Chondrocyte (in vitro differentiated cells): ENCODE measurements at regions not wholly inside any gene's neighbourhood (a gene's known extent, or its start where the extent isn't known, plus 50 kb on each side); places are given as distances from the start of the nearest gene placed in this dataset.
A peak's percentile ranks its signal among the peaks of the same experiment; 100 is the strongest.

Source experiments
- DNase-seq: peaks from one replicate; pipeline ENCODE4 v3.0.0; 2021; ENCODE audit warnings: mixed read lengths, low spot score
- H3K27ac Mint-ChIP-seq: one replicate; pipeline ENCODE4 v1.8.0; 2021; ENCODE audit warnings: mild to moderate bottlenecking, moderate library complexity, mixed read lengths; ENCODE audit not compliant: unreplicated experiment
- H3K27me3 Mint-ChIP-seq: 2 replicates; pipeline ENCODE4 v1.8.0; 2021; ENCODE audit warnings: low read depth, mixed read lengths
- H3K36me3 Mint-ChIP-seq: 2 replicates; pipeline ENCODE4 v1.8.0; 2021; ENCODE audit warnings: low read depth, mixed read lengths
- H3K4me1 Mint-ChIP-seq: 2 replicates; pipeline ENCODE4 v1.8.0; 2021; ENCODE audit warnings: low read depth, mild to moderate bottlenecking, mixed read lengths
- H3K4me3 Mint-ChIP-seq: one replicate; pipeline ENCODE4 v1.8.0; 2021; ENCODE audit warnings: mild to moderate bottlenecking, moderate library complexity, mixed read lengths; ENCODE audit not compliant: unreplicated experiment
- H3K9me3 Mint-ChIP-seq: 2 replicates; pipeline ENCODE4 v1.8.0; 2021; ENCODE audit warnings: low read depth, mixed read lengths
- CTCF ChIP-seq: fragments of 200-600 bp; sonication (generic); IDR thresholded peaks from 2 replicates; pipeline ENCODE4 v1.5.0; 2021; ENCODE audit warnings: antibody characterized with exemption, mild to moderate bottlenecking, moderate library complexity

GRCh38 chr2:217688494-217688893, 314.3 kb downstream of the TNS1 start:
- H3K9me3 Mint-ChIP-seq: no peaks in the 10 kb centered on the region

GRCh38 chr2:217687771-217688170, 315.0 kb downstream of the TNS1 start:
- peaks cover 70% of the 10 kb centered on the region for H3K4me1 Mint-ChIP-seq
- H3K36me3 Mint-ChIP-seq: peaks cover 1% of the 10 kb centered on the region
- no peak for TF ChIP-seq CTCF
- no peak for DNase-seq
- H3K27me3 Mint-ChIP-seq: no peaks in the 10 kb centered on the region
- H3K4me3 Mint-ChIP-seq: no peak overlapping the region
- peak overlapping the region; percentile 19 for H3K27ac Mint-ChIP-seq
- H3K9me3 Mint-ChIP-seq: no peaks in the 10 kb centered on the region

More at GRCh38 chr2:217688494-217688893, 314.3 kb downstream of the TNS1 start:
- Mint-ChIP-seq H3K4me3 (no peak overlapping the region), H3K4me1 (peaks cover 69% of the 10 kb centered on the region), H3K36me3 (peaks cover 1% of the 10 kb centered on the region), H3K27me3 (no peaks in the 10 kb centered on the region), H3K27ac (peak overlapping the region; percentile 19)
- no peak for DNase-seq
- no peak for TF ChIP-seq CTCF

- DNase-seq: no peak
- H3K36me3 Mint-ChIP-seq: peaks cover 2% of the 10 kb centered on the region
- TF ChIP-seq CTCF: no peak
- H3K4me1 Mint-ChIP-seq: peaks cover 58% of the 10 kb centered on the region
- no peak overlapping the region for H3K4me3 Mint-ChIP-seq
- no peaks in the 10 kb centered on the region for H3K9me3 Mint-ChIP-seq
- H3K27ac Mint-ChIP-seq: peak overlapping the region; percentile 87
- H3K27me3 Mint-ChIP-seq: no peaks in the 10 kb centered on the region
Observed at GRCh38 chr2:217685255-217685605, 317.6 kb downstream of the TNS1 start.

GRCh38 chr2:217684431-217685254, 318.2 kb downstream of the TNS1 start:
- peaks cover 2% of the 10 kb centered on the region for H3K36me3 Mint-ChIP-seq
- no peaks in the 10 kb centered on the region for H3K9me3 Mint-ChIP-seq
- TF ChIP-seq CTCF: no peak
- no peak overlapping the region for H3K4me3 Mint-ChIP-seq
- H3K27ac Mint-ChIP-seq: peak overlapping the region; percentile 87
- DNase-seq: no peak
- no peaks in the 10 kb centered on the region for H3K27me3 Mint-ChIP-seq
- H3K4me1 Mint-ChIP-seq: peaks cover 58% of the 10 kb centered on the region

- H3K9me3 Mint-ChIP-seq: no peaks in the 10 kb centered on the region
- DNase-seq: no peak
- no peaks in the 10 kb centered on the region for H3K27me3 Mint-ChIP-seq
Observed at GRCh38 chr2:217683106-217683870, 319.5 kb downstream of the TNS1 start.

More at GRCh38 chr2:217683106-217683870, 319.5 kb downstream of the TNS1 start:
- no peak for TF ChIP-seq CTCF
- H3K36me3 Mint-ChIP-seq: peaks cover 3% of the 10 kb centered on the region
- peak overlapping the region; percentile 13 for H3K27ac Mint-ChIP-seq
- H3K4me3 Mint-ChIP-seq: no peak overlapping the region
- H3K4me1 Mint-ChIP-seq: peaks cover 49% of the 10 kb centered on the region
